ENCODE measurements at regions not wholly inside any gene's neighbourhood (a gene's known extent, or its start where the extent isn't known, plus 50 kb on each side); places are given as distances from the start of the nearest gene placed in this dataset.

DNA sequence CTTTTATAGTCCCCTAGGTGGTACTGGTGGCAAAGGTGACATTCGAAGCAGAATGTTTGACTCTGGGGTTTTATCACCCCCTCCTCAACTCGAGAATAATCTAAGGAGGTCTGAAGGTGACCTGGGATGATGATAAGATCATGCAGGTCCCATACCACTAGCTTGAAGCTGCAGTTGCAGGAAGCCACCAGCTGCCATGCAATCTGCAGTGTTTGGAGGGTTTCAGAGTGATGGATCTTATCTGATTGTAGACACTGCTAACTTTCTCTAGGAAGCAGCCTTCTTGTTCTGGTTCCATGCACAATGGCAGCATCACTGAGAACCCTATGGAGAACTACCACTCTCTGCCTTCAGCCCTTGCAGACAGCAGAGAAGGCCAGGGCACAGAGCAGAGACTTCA is 59.4 kb upstream of the LRPPRC start:
- TF ChIP-seq, protein P1, sequence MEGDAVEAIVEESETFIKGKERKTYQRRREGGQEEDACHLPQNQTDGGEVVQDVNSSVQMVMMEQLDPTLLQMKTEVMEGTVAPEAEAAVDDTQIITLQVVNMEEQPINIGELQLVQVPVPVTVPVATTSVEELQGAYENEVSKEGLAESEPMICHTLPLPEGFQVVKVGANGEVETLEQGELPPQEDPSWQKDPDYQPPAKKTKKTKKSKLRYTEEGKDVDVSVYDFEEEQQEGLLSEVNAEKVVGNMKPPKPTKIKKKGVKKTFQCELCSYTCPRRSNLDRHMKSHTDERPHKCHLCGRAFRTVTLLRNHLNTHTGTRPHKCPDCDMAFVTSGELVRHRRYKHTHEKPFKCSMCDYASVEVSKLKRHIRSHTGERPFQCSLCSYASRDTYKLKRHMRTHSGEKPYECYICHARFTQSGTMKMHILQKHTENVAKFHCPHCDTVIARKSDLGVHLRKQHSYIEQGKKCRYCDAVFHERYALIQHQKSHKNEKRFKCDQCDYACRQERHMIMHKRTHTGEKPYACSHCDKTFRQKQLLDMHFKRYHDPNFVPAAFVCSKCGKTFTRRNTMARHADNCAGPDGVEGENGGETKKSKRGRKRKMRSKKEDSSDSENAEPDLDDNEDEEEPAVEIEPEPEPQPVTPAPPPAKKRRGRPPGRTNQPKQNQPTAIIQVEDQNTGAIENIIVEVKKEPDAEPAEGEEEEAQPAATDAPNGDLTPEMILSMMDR (conservative IDR thresholded peaks at IDR 0.05 in 1 of 2, IDR thresholded peaks at IDR 0.05 in 1 of 2; ENCODE audit: extremely low read depth in 1 of 2, insufficient read depth in 1 of 2, low read depth in 1 of 2, low read length in 2 of 2): no peak
- no peak for TF ChIP-seq EZH2 (IDR thresholded peaks at IDR 0.05; ENCODE audit: borderline replicate concordance, low read length)

Measured in mammary epithelial cell (primary cell).